Panc1 (cell line): ENCODE measurements at regions not wholly inside any gene's neighbourhood (a gene's known extent, or its start where the extent isn't known, plus 50 kb on each side); places are given as distances from the start of the nearest gene placed in this dataset.

Source experiments
- ATAC-seq: fragments of 200-7000 bp; cut with Tn5 transposase; 2 replicates; pipeline ENCODE4 v1.9.1; 2020; ENCODE audit warnings: mild to moderate bottlenecking, moderate library complexity
- BruUV-seq: library from RNA; stranded (reverse); fragments of 400-500 nt; replicated peaks from 2 replicates; lab custom pipeline; 2021; lab: Mats Ljungman, UMichigan
- CTCF ChIA-PET: fragments of 300-600 bp; sonication (Branson Sonifier 250); formaldehyde crosslinking; loops from one replicate; lab custom pipeline; 2022; ENCODE audit warnings: antibody characterized with exemption; lab: Charles Lee
- POLR2A ChIA-PET: fragments of 300-600 bp; sonication (Branson Sonifier 250); formaldehyde crosslinking; loops from one replicate; lab custom pipeline; 2022; ENCODE audit warnings: antibody characterized with exemption; lab: Charles Lee
- DNase-seq: peaks from one replicate; pipeline ENCODE4 v3.0.0-alpha.2; 2010; ENCODE audit warnings: low read depth, low spot score
- H3K27ac ChIP-seq: 2 replicates; pipeline ENCODE4 v1.5.1; 2011; ENCODE audit warnings: mild to moderate bottlenecking, low read length, inconsistent platforms
- H3K27me3 ChIP-seq: fragments of 200-500 bp; sonication (Bioruptor generic); 2 replicates; pipeline ENCODE4 v1.6.0; 2014; ENCODE audit warnings: low read length, inconsistent platforms; ENCODE audit not compliant: control insufficient read depth, insufficient read depth
- H3K36me3 ChIP-seq: fragments of 200-500 bp; sonication (Bioruptor generic); 2 replicates; pipeline ENCODE4 v1.5.1; 2014; ENCODE audit warnings: inconsistent platforms, mild to moderate bottlenecking, low read length, moderate library complexity; ENCODE audit not compliant: control insufficient read depth, insufficient read depth
- H3K4me1 ChIP-seq: 2 replicates; pipeline ENCODE4 v1.5.1; 2011; ENCODE audit warnings: inconsistent platforms, mild to moderate bottlenecking, low read length, moderate library complexity; ENCODE audit not compliant: control insufficient read depth, insufficient read depth
- H3K4me3 ChIP-seq, 2 experiments: 2 replicates each; pipeline ENCODE4 v1.5.1; 2011 to 2012; ENCODE audit warnings: low read depth in 2 of 2, low read length in 2 of 2, mild to moderate bottlenecking in 2 of 2, inconsistent platforms in 1 of 2, moderate library complexity in 1 of 2
- H3K9me3 ChIP-seq: fragments of 200-500 bp; sonication (Bioruptor generic); 2 replicates; pipeline ENCODE4 v1.5.1; 2014; ENCODE audit warnings: low read depth, mild to moderate bottlenecking, inconsistent platforms, low read length, moderate library complexity; ENCODE audit not compliant: control insufficient read depth, insufficient read depth
- CTCF ChIP-seq: fragments of 450-650 bp; IDR thresholded peaks from 2 replicates; pipeline ENCODE4 v1.5.1; 2017; ENCODE audit warnings: mild to moderate bottlenecking
- POLR2AphosphoS5 ChIP-seq: IDR thresholded peaks from 2 replicates; pipeline ENCODE4 v1.6.1; 2012; ENCODE audit warnings: mild to moderate bottlenecking, low read depth, low read length, moderate library complexity
- REST ChIP-seq, 2 experiments: IDR thresholded peaks; 2 replicates each; pipeline ENCODE4 v1.6.1; 2011 to 2012; ENCODE audit warnings: low read depth in 2 of 2, control low read depth in 1 of 2, low read length in 1 of 2, mild to moderate bottlenecking in 1 of 2, moderate library complexity in 1 of 2; ENCODE audit not compliant: insufficient read depth in 1 of 2
- SIN3A ChIP-seq: IDR thresholded peaks from 2 replicates; pipeline ENCODE4 v1.6.1; 2012; ENCODE audit warnings: low read depth, mild to moderate bottlenecking, low read length, moderate library complexity, borderline replicate concordance; ENCODE audit not compliant: insufficient read depth
- TCF7L2 ChIP-seq: IDR thresholded peaks from 2 replicates; pipeline ENCODE4 v1.6.1; 2011; ENCODE audit warnings: mild to moderate bottlenecking, low read depth, low read length, inconsistent platforms
- in situ Hi-C: cut with HindIII; loops from 2 replicates; pipeline ENCODE4 v1.10.0; 2016; ENCODE audit warnings: low sequenced_read_pairs, low pct_unique_long_range_greater_than_20kb
- intact Hi-C: fragments of 100-400 bp; cut with micrococcal nuclease; formaldehyde crosslinking; loops from one replicate; pipeline ENCODE4 v1.10.0; 2022; ENCODE audit not compliant: unreplicated experiment

- DNase-seq (no peak), ATAC-seq (no peak)
- CTCF ChIA-PET: no interaction called here
- H3K27me3 ChIP-seq: no peaks in the 10 kb centered on the region
- no peak overlapping the region for H3K27ac ChIP-seq
- no peak for TF ChIP-seq POLR2AphosphoS5
- no peak for TF ChIP-seq SIN3A
- no peak for TF ChIP-seq REST (IDR thresholded peaks at IDR 0.05; ENCODE audit: insufficient read depth in 1 of 2, low read depth in 2 of 2, low read length in 1 of 2)
- no peak for TF ChIP-seq CTCF
- TF ChIP-seq TCF7L2: no peak
- POLR2A ChIA-PET: no interaction called here
- no peak overlapping the region for H3K4me3 ChIP-seq
- no peaks in the 10 kb centered on the region for H3K36me3 ChIP-seq
- no peaks in the 10 kb centered on the region for H3K4me1 ChIP-seq
- H3K9me3 ChIP-seq: no peaks in the 10 kb centered on the region
- no TSS peak for BruUV-seq
- in situ Hi-C loops: no loop called here
- intact Hi-C loops: no loop called here
Measured at GRCh38 chr16:65622871-65623270, 501.0 kb upstream of the CDH11 start.

GRCh38 chr16:65622151-65622550 is 500.3 kb upstream of the CDH11 start:
- BruUV-seq: no TSS peak
- ChIA-PET CTCF (no interaction called here), POLR2A (no interaction called here)
- in situ Hi-C loops: no loop called here
- intact Hi-C loops: no loop called here
- no peak for ATAC-seq
- Histone ChIP-seq H3K4me3 (no peak overlapping the region), H3K27me3 (no peaks in the 10 kb centered on the region), H3K9me3 (no peaks in the 10 kb centered on the region), H3K36me3 (no peaks in the 10 kb centered on the region), H3K4me1 (no peaks in the 10 kb centered on the region), H3K27ac (no peak overlapping the region)
- TF ChIP-seq REST (IDR thresholded peaks at IDR 0.05; ENCODE audit: insufficient read depth in 1 of 2, low read depth in 2 of 2, low read length in 1 of 2) (no peak), CTCF (no peak), TCF7L2 (no peak), POLR2AphosphoS5 (no peak), SIN3A (no peak)
- DNase-seq: no peak
